ENCODE measurements at regions not wholly inside any gene's neighbourhood (a gene's known extent, or its start where the extent isn't known, plus 50 kb on each side); places are given as distances from the start of the nearest gene placed in this dataset.

DNA sequence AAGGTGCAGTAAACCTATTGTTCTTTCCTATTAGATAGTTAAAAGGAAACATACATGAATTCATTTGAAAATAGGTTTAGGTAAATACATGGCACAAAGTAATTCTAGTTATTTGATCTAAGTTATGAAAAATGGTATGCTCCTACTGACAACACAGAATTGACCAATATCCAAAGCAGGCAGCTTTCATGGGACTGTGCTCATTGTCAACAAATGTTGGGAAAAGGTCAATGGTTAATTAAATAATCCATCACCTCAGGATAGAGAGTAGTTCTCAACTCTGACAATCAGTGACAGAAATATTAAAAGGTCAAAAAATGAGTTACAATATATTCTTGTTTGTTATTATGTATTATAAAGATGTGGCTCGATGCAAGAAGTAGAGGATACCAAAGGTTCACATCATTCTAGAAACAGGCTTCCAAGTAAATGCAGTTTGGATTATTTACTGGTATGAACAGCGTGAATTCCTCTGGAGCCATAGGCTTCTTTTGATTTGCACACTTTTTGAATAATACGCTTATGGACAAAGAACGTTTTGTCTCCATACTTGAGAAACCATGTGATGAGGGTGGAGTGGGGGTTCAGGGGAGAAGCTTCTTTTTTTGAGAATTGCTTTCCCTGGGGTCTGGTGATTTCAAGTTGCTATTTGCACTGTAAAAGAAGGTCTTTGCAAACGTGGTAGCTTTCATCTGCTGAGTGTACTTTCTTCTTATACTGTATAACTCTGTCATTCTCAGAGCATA, 422.0 kb upstream of the ZEB2 start:
- Histone ChIP-seq H3K27me3 (ENCODE audit: insufficient read depth, poor library complexity, severe bottlenecking) (no peaks in the 10 kb centered on the region), H3K27ac (replicated peaks) (no peak overlapping the region), H3K4me3 (replicated peaks; ENCODE audit: insufficient read depth, low read length) (no peak overlapping the region)
- TF ChIP-seq GABPA (IDR thresholded peaks at IDR 0.05; ENCODE audit: low read depth) (no peak), POLR2AphosphoS5 (IDR thresholded peaks at IDR 0.05; ENCODE audit: low read depth) (no peak), SPI1 (IDR thresholded peaks at IDR 0.05; ENCODE audit: borderline replicate concordance, low read depth) (no peak)
- TF ChIP-seq, protein P1, sequence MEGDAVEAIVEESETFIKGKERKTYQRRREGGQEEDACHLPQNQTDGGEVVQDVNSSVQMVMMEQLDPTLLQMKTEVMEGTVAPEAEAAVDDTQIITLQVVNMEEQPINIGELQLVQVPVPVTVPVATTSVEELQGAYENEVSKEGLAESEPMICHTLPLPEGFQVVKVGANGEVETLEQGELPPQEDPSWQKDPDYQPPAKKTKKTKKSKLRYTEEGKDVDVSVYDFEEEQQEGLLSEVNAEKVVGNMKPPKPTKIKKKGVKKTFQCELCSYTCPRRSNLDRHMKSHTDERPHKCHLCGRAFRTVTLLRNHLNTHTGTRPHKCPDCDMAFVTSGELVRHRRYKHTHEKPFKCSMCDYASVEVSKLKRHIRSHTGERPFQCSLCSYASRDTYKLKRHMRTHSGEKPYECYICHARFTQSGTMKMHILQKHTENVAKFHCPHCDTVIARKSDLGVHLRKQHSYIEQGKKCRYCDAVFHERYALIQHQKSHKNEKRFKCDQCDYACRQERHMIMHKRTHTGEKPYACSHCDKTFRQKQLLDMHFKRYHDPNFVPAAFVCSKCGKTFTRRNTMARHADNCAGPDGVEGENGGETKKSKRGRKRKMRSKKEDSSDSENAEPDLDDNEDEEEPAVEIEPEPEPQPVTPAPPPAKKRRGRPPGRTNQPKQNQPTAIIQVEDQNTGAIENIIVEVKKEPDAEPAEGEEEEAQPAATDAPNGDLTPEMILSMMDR (IDR thresholded peaks at IDR 0.05; ENCODE audit: insufficient read depth, low read length), result no peak
- TF ChIP-seq, protein P2, sequence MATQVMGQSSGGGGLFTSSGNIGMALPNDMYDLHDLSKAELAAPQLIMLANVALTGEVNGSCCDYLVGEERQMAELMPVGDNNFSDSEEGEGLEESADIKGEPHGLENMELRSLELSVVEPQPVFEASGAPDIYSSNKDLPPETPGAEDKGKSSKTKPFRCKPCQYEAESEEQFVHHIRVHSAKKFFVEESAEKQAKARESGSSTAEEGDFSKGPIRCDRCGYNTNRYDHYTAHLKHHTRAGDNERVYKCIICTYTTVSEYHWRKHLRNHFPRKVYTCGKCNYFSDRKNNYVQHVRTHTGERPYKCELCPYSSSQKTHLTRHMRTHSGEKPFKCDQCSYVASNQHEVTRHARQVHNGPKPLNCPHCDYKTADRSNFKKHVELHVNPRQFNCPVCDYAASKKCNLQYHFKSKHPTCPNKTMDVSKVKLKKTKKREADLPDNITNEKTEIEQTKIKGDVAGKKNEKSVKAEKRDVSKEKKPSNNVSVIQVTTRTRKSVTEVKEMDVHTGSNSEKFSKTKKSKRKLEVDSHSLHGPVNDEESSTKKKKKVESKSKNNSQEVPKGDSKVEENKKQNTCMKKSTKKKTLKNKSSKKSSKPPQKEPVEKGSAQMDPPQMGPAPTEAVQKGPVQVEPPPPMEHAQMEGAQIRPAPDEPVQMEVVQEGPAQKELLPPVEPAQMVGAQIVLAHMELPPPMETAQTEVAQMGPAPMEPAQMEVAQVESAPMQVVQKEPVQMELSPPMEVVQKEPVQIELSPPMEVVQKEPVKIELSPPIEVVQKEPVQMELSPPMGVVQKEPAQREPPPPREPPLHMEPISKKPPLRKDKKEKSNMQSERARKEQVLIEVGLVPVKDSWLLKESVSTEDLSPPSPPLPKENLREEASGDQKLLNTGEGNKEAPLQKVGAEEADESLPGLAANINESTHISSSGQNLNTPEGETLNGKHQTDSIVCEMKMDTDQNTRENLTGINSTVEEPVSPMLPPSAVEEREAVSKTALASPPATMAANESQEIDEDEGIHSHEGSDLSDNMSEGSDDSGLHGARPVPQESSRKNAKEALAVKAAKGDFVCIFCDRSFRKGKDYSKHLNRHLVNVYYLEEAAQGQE (IDR thresholded peaks at IDR 0.05; ENCODE audit: insufficient replicate concordance, low read depth), result no peak
- no peak for DNase-seq (ENCODE audit: low read depth in 1 of 2, low spot score in 1 of 2)

DNA sequence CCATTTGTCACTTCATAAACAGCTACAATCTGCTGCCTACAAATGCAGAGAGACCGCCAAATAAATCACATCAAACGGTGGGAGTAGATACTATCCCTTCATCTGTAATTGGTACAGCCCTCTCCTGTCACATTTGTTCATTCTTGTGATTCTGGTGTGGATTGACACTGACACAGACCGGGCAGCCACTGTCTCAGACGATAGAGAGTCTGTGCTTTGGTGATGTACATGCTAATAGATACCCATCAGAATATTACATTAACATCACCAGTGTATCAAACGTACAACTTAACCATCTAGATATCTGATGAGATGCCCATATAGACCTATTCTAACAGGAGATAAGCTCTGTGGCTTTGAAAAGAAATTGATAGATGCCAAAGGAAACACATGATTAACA, 419.7 kb upstream of the ZEB2 start:
- DNase-seq (ENCODE audit: low read depth in 1 of 2, low spot score in 1 of 2), result no peak
- Histone ChIP-seq H3K4me3 (replicated peaks; ENCODE audit: insufficient read depth, low read length) (no peak overlapping the region), H3K27ac (replicated peaks) (no peak overlapping the region), H3K27me3 (ENCODE audit: insufficient read depth, poor library complexity, severe bottlenecking) (no peaks in the 10 kb centered on the region)
- TF ChIP-seq GABPA (IDR thresholded peaks at IDR 0.05; ENCODE audit: low read depth) (no peak), SPI1 (IDR thresholded peaks at IDR 0.05; ENCODE audit: borderline replicate concordance, low read depth) (no peak), POLR2AphosphoS5 (IDR thresholded peaks at IDR 0.05; ENCODE audit: low read depth) (no peak)
- TF ChIP-seq, protein P2 (IDR thresholded peaks at IDR 0.05; ENCODE audit: insufficient replicate concordance, low read depth), result no peak
- TF ChIP-seq, protein P1 (IDR thresholded peaks at IDR 0.05; ENCODE audit: insufficient read depth, low read length), result no peak

DNA sequence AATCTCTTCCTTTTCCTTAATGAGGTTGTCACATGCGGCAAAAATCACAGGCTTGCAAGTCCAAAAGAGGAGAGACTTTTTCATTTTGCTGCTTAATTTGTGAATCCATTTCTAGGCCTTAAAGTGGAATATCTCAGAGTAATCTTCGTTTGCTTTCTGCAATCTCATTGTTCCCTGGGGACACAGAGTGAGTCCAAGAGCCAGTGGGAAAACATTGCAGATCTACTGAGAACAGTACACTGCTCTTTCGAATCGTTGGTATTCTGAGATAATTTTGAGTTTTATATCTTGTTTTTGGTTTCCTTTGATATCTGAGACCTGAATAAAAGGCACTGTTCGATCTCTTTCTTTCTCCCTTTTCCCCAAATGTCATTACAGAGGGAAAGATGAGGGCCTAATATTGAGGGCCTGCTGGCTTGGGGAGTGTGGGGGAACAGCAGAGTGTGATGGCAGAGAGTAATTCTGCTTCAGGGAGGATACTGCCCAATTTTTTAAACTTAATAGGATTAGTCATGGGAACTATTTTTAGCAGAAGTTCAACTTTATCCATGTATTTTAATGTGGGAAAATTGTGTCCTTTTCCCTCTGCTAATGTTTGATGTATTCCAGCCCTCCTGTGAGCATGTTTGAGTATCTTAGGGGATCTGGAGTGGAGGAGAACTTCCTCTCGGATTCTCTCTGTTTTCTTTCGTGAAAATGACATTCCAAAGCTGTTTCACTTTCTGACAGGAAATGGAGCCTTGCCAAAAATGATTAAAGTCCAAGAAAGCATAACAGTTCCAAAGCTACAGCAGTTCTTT, 418.2 kb upstream of the ZEB2 start:
- Histone ChIP-seq H3K27me3 (ENCODE audit: insufficient read depth, poor library complexity, severe bottlenecking) (no peaks in the 10 kb centered on the region), H3K27ac (replicated peaks) (no peak overlapping the region), H3K4me3 (replicated peaks; ENCODE audit: insufficient read depth, low read length) (no peak overlapping the region)
- no peak for TF ChIP-seq GABPA (IDR thresholded peaks at IDR 0.05; ENCODE audit: low read depth)
- TF ChIP-seq POLR2AphosphoS5 (IDR thresholded peaks at IDR 0.05; ENCODE audit: low read depth), result no peak
- TF ChIP-seq, protein P1 (IDR thresholded peaks at IDR 0.05; ENCODE audit: insufficient read depth, low read length), result no peak
- TF ChIP-seq, protein P2 (IDR thresholded peaks at IDR 0.05; ENCODE audit: insufficient replicate concordance, low read depth), result no peak
- no peak for TF ChIP-seq SPI1 (IDR thresholded peaks at IDR 0.05; ENCODE audit: borderline replicate concordance, low read depth)
- no peak for DNase-seq (ENCODE audit: low read depth in 1 of 2, low spot score in 1 of 2)

Data from HL-60 (cell line).